ENCODE measurements at regions not wholly inside any gene's neighbourhood (a gene's known extent, or its start where the extent isn't known, plus 50 kb on each side); places are given as distances from the start of the nearest gene placed in this dataset.

GRCh38 chr11:104390651-104391050, 226.7 kb upstream of the PDGFD start:
- TF ChIP-seq CTCF (IDR thresholded peaks at IDR 0.05): no peak
- no peak for DNase-seq (ENCODE audit: low spot score)
- H3K27me3 ChIP-seq: no peaks in the 10 kb centered on the region
- H3K36me3 ChIP-seq: no peaks in the 10 kb centered on the region
- H3K27ac ChIP-seq: no peak overlapping the region
- no peak overlapping the region for H3K4me3 ChIP-seq
- H3K9me3 ChIP-seq: no peaks in the 10 kb centered on the region
- no peaks in the 10 kb centered on the region for H3K4me1 ChIP-seq

- Histone ChIP-seq H3K27ac (no peak overlapping the region), H3K4me1 (no peaks in the 10 kb centered on the region)
- no peak for TF ChIP-seq CTCF (IDR thresholded peaks at IDR 0.05)
Measured at GRCh38 chr11:104385884-104386283, 221.9 kb upstream of the PDGFD start.

GRCh38 chr11:104380358-104380757, 216.4 kb upstream of the PDGFD start:
- H3K27ac ChIP-seq: no peak overlapping the region
- H3K27me3 ChIP-seq: no peaks in the 10 kb centered on the region
- no peaks in the 10 kb centered on the region for H3K36me3 ChIP-seq
- no peak overlapping the region for H3K4me3 ChIP-seq
- no peak for TF ChIP-seq CTCF (IDR thresholded peaks at IDR 0.05)
- H3K4me1 ChIP-seq: no peaks in the 10 kb centered on the region
- DNase-seq (ENCODE audit: low spot score): no peak
- no peaks in the 10 kb centered on the region for H3K9me3 ChIP-seq

More at GRCh38 chr11:104385884-104386283, 221.9 kb upstream of the PDGFD start:
- H3K9me3 ChIP-seq: no peaks in the 10 kb centered on the region
- H3K4me3 ChIP-seq: no peak overlapping the region
- DNase-seq (ENCODE audit: low spot score): no peak
- H3K36me3 ChIP-seq: no peaks in the 10 kb centered on the region
- H3K27me3 ChIP-seq: no peaks in the 10 kb centered on the region

- no peak for DNase-seq (ENCODE audit: low spot score)
- H3K4me1 ChIP-seq: no peaks in the 10 kb centered on the region
- no peak for TF ChIP-seq CTCF (IDR thresholded peaks at IDR 0.05)
Measured at GRCh38 chr11:104372111-104372510, 208.2 kb upstream of the PDGFD start.

GRCh38 chr11:104370478-104370877, 206.5 kb upstream of the PDGFD start:
- Histone ChIP-seq H3K27me3 (no peaks in the 10 kb centered on the region), H3K4me3 (no peak overlapping the region), H3K36me3 (no peaks in the 10 kb centered on the region), H3K9me3 (no peaks in the 10 kb centered on the region), H3K4me1 (no peaks in the 10 kb centered on the region), H3K27ac (no peak overlapping the region)
- TF ChIP-seq CTCF (IDR thresholded peaks at IDR 0.05): no peak
- DNase-seq (ENCODE audit: low spot score): no peak

More at GRCh38 chr11:104372111-104372510, 208.2 kb upstream of the PDGFD start:
- Histone ChIP-seq H3K27ac (no peak overlapping the region), H3K27me3 (no peaks in the 10 kb centered on the region), H3K9me3 (no peaks in the 10 kb centered on the region), H3K36me3 (no peaks in the 10 kb centered on the region), H3K4me3 (no peak overlapping the region)

- TF ChIP-seq CTCF (IDR thresholded peaks at IDR 0.05): no peak
- no peaks in the 10 kb centered on the region for H3K36me3 ChIP-seq
- H3K9me3 ChIP-seq: no peaks in the 10 kb centered on the region
- H3K4me3 ChIP-seq: no peak overlapping the region
- no peak for DNase-seq (ENCODE audit: low spot score)
- no peaks in the 10 kb centered on the region for H3K4me1 ChIP-seq
- no peak overlapping the region for H3K27ac ChIP-seq
- H3K27me3 ChIP-seq: no peaks in the 10 kb centered on the region
Measured at GRCh38 chr11:104369761-104370160, 205.8 kb upstream of the PDGFD start.
